Breast epithelium (tissue), 4 donors: ENCODE measurements at regions not wholly inside any gene's neighbourhood (a gene's known extent, or its start where the extent isn't known, plus 50 kb on each side); places are given as distances from the start of the nearest gene placed in this dataset.

Source experiments
- DNase-seq, 2 donors: peaks; one replicate each; pipeline ENCODE4 v3.0.0-alpha.2; 2019; ENCODE audit warnings: low spot score in 2 of 2
- H3K27ac ChIP-seq, 2 donors: fragments of 200-600 bp; sonication (generic) in 1 of 2; one replicate each; pipeline ENCODE4 v1.5.1; 2016 to 2019; ENCODE audit warnings: mild to moderate bottlenecking in 1 of 2
- H3K27me3 ChIP-seq, 2 donors: fragments of 200-600 bp; sonication (generic) in 1 of 2; one replicate each; pipeline versions ENCODE4 v1.5.1 to v1.6.0; 2017 to 2019; ENCODE audit warnings: control low read depth in 1 of 2, mild to moderate bottlenecking in 1 of 2
- H3K36me3 ChIP-seq: fragments of 200-600 bp; one replicate; pipeline ENCODE4 v1.5.1; 2019
- H3K4me1 ChIP-seq, 2 donors: fragments of 200-600 bp; sonication (generic); one replicate each; pipeline ENCODE4 v1.5.1; 2016 to 2019; ENCODE audit warnings: control low read depth in 1 of 2
- H3K4me3 ChIP-seq, 3 donors: fragments of 200-600 bp; sonication (generic); 1 replicate in 2 of 3; 2 replicates in 1 of 3; pipeline ENCODE4 v1.5.1; 2016 to 2019; ENCODE audit warnings: mild to moderate bottlenecking in 3 of 3, moderate library complexity in 2 of 3
- H3K9me3 ChIP-seq, 2 donors: fragments of 200-600 bp; sonication (generic) in 1 of 2; one replicate each; pipeline ENCODE4 v1.5.1; 2016 to 2019; ENCODE audit warnings: control low read depth in 1 of 2
- POLR2A ChIP-seq: fragments of 450-650 bp; IDR thresholded peaks from one replicate; pipeline ENCODE4 v1.6.1; 2016; ENCODE audit warnings: antibody characterized with exemption, mild to moderate bottlenecking, moderate library complexity
- POLR2AphosphoS5 ChIP-seq, 3 donors: sonication (generic); formaldehyde crosslinking; IDR thresholded peaks; one replicate each; pipeline ENCODE4 v1.6.1; 2017; ENCODE audit warnings: antibody characterized with exemption in 3 of 3
- intact Hi-C: fragments of 100-400 bp; cut with DNase I; formaldehyde crosslinking; loops from one replicate; pipeline ENCODE4 v1.15.1; 2023; ENCODE audit warnings: low total_unique reads
- TF ChIP-seq, protein P1 (sequence below), 3 donors: fragments of 450-650 bp; IDR thresholded peaks; one replicate each; pipeline ENCODE4 v1.5.1; 2016 to 2017; ENCODE audit warnings: antibody characterized with exemption in 3 of 3, mild to moderate bottlenecking in 3 of 3, moderate library complexity in 3 of 3

DNA sequence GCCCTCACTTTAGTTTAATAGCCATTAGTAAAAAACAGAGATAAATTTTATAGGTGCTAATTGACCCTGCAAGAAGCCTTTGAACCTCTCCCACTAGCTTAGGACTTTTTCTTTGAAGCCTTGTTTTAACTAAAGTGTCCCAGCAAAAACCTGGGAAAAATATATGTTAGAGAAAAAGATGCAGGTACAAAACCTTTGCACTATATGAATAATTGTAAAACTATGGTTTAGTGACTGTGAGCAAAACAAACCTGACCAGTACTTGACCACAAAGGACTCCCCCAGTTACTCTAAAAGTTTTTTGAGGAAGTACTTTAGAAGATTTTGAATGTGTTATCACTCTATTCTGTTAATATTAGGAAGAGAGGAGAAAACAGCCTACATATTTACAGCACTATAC is 123.3 kb upstream of the TP63 start:
- DNase-seq: no peak
- TF ChIP-seq, protein P1, sequence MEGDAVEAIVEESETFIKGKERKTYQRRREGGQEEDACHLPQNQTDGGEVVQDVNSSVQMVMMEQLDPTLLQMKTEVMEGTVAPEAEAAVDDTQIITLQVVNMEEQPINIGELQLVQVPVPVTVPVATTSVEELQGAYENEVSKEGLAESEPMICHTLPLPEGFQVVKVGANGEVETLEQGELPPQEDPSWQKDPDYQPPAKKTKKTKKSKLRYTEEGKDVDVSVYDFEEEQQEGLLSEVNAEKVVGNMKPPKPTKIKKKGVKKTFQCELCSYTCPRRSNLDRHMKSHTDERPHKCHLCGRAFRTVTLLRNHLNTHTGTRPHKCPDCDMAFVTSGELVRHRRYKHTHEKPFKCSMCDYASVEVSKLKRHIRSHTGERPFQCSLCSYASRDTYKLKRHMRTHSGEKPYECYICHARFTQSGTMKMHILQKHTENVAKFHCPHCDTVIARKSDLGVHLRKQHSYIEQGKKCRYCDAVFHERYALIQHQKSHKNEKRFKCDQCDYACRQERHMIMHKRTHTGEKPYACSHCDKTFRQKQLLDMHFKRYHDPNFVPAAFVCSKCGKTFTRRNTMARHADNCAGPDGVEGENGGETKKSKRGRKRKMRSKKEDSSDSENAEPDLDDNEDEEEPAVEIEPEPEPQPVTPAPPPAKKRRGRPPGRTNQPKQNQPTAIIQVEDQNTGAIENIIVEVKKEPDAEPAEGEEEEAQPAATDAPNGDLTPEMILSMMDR (IDR thresholded peaks at IDR 0.05): no peak
- no peak for TF ChIP-seq POLR2A
- no peak for TF ChIP-seq POLR2AphosphoS5 (IDR thresholded peaks at IDR 0.05)
- H3K27ac ChIP-seq: peak overlapping the region; percentile 30 to 73
- no peaks in the 10 kb centered on the region for H3K4me1 ChIP-seq
- no peaks in the 10 kb centered on the region for H3K27me3 ChIP-seq
- H3K9me3 ChIP-seq: no peaks in the 10 kb centered on the region
- H3K36me3 ChIP-seq: no peaks in the 10 kb centered on the region
- intact Hi-C loops: no loop called here
- H3K4me3 ChIP-seq: no peak overlapping the region

DNA sequence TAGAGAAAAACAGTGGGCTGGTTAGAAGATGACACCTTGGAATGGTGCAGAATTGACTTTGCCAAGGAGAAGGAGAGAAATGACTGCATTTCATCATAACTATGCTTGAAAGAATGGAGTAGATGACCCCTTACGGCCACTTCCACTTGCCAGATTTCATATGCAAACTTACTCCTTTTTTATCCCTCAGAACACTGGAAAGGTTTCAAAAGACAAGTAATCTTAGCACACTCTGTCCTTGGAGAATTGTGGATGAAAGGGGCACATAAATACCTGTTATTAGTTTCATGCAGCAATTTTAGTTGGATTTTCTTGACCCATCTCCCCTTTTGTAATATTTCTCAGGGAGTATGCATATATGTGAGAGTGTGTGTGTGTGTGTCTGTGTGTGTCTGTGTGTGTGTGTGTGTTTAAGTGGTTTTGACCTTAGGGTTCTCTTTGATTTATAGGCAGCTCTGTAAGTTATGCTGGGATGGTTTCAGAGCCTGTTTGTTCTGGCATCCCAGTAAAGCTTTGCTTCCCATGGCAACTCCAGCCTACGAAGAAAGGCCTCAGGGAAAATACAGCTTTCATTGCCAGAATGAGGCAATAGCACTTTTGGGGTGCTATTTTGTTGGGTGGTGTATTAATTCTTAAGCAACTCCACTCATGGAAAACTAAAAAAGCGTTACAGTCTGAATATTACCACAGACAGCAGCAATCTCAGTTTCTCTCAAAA is 122.2 kb upstream of the TP63 start:
- no peaks in the 10 kb centered on the region for H3K36me3 ChIP-seq
- H3K27ac ChIP-seq: peak overlapping the region; percentile 30 to 73
- H3K4me1 ChIP-seq: no peaks in the 10 kb centered on the region
- TF ChIP-seq, protein P1 (IDR thresholded peaks at IDR 0.05): no peak
- TF ChIP-seq POLR2AphosphoS5 (IDR thresholded peaks at IDR 0.05): peak in 1 of 3 donors; percentile 13
- no peak for TF ChIP-seq POLR2A
- no peak overlapping the region for H3K4me3 ChIP-seq
- DNase-seq: peak in 1 of 2 donors; percentile 66
- H3K27me3 ChIP-seq: no peaks in the 10 kb centered on the region
- no peaks in the 10 kb centered on the region for H3K9me3 ChIP-seq
- intact Hi-C loops: no loop called here

DNA sequence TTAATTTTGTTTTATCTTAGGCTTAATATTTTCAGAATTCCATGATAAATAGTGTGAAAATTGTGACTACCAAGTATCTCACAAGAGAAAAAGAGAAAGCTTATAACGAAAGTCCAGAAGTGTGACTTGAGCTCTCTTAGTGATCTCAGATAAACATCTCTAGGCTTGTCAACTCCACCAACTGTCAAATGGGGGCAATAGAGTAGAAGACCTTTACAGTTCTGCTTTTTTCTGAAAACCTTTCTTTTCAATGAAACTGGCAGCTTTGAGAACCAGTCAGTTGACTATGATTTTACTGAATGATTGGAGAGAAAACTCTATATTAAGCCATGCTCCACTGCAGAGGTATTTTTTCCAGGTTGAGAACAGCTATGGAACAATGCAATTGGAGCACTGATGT is 119.2 kb upstream of the TP63 start:
- no peak for DNase-seq
- H3K36me3 ChIP-seq: no peaks in the 10 kb centered on the region
- no peaks in the 10 kb centered on the region for H3K27me3 ChIP-seq
- H3K27ac ChIP-seq: no peak overlapping the region
- H3K4me1 ChIP-seq: no peaks in the 10 kb centered on the region
- intact Hi-C loops: no loop called here
- no peaks in the 10 kb centered on the region for H3K9me3 ChIP-seq
- TF ChIP-seq POLR2AphosphoS5 (IDR thresholded peaks at IDR 0.05) (no peak), POLR2A (no peak)
- TF ChIP-seq, protein P1 (IDR thresholded peaks at IDR 0.05): no peak
- H3K4me3 ChIP-seq: no peak overlapping the region

DNA sequence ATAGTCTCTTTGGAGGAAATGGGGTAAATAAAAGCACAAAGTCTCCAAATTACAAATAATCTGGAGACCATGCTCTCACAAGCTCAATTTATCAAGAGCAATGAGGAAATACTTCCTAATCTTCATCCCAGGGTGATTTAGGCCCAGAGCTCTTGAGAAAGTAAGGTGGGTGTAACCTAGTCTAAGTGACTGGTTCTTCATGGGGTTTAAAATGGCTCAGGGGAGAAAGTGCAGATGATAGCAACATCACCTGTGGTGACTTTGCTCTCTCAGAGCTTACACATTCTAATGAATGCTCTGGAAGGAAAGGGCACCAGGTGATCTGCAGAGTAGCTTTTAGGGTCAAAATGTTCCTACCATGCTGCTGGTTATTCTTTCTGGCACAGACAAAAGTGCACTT is 118.4 kb upstream of the TP63 start:
- H3K27ac ChIP-seq: no peak overlapping the region
- TF ChIP-seq, protein P1 (IDR thresholded peaks at IDR 0.05): no peak
- TF ChIP-seq POLR2A: no peak
- TF ChIP-seq POLR2AphosphoS5 (IDR thresholded peaks at IDR 0.05): no peak
- intact Hi-C loops: no loop called here
- no peak for DNase-seq
- H3K4me1 ChIP-seq: no peaks in the 10 kb centered on the region
- peaks cover 0 to 2% of the 10 kb centered on the region in 2 donors for H3K9me3 ChIP-seq
- H3K27me3 ChIP-seq: no peaks in the 10 kb centered on the region
- no peaks in the 10 kb centered on the region for H3K36me3 ChIP-seq
- H3K4me3 ChIP-seq: no peak overlapping the region

DNA sequence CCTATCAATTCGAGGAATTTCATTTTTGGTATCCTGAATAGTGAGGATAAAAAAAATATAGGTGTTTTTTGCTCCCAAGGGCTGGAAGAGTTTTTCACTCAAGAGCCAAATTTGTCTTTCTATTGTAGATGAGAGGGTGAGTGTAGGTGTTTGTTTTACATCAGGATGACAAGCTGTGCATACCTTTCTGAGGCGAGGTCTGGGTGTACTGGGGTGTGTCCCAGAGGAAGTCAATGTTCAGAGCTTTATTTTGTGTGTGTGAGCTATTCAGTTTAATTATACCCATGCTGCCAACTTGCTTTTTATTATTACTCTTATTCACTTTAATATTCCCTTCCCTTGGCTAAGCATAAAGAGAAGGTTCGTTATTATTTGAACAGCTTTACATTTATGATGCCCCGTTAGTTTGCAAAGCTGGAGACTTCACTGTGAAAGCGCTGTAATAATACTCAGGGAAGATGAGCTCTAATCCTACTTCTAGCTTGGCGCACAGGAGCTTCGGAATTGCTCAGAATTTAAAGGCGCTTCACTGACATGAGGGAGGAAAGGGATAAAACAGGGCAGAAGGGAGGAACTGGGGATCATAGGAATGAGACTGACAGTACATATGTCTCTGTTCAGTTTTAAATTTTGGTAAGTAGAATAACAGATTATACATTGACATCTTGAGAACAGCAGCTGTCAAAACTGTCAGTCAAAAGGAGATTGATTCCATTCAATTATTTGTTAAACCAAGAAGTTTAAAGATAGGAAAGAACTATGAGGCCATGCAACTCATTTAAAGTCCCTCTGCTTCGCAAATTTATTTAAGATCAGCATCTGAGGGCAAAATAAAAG is 117.7 kb upstream of the TP63 start:
- intact Hi-C loops: no loop called here
- Histone ChIP-seq H3K27ac (no peak overlapping the region), H3K4me3 (no peak overlapping the region), H3K27me3 (no peaks in the 10 kb centered on the region), H3K9me3 (peaks cover 0 to 8% of the 10 kb centered on the region in 2 donors), H3K4me1 (no peaks in the 10 kb centered on the region), H3K36me3 (no peaks in the 10 kb centered on the region)
- no peak for DNase-seq
- TF ChIP-seq POLR2A: no peak
- TF ChIP-seq POLR2AphosphoS5 (IDR thresholded peaks at IDR 0.05): no peak
- TF ChIP-seq, protein P1 (IDR thresholded peaks at IDR 0.05): no peak
